ENCODE measurements at regions not wholly inside any gene's neighbourhood (a gene's known extent, or its start where the extent isn't known, plus 50 kb on each side); places are given as distances from the start of the nearest gene placed in this dataset.
A peak's percentile ranks its signal among the peaks of the same experiment; 100 is the strongest.

DNA sequence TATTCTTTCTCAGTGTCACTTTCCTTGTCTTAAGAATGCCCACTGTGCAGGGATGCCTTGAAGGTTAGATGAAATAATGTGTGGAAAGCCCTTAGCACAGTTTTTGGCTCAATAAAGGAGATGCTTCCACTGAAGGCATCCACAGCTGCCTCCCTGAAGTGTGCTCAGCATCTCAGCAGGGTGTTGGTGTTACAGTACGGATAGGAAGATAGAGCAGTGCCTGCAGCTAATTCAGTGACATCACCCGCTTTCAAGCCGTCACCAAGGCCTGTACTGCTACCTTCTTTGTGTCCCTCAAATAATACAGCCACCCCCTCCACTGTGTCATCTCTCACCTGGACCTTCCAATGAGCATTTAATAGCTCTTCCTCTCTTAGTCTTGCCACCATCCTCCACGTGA, 59.0 kb downstream of the NDUFS5 start:
- DNase-seq: no peak

DNA sequence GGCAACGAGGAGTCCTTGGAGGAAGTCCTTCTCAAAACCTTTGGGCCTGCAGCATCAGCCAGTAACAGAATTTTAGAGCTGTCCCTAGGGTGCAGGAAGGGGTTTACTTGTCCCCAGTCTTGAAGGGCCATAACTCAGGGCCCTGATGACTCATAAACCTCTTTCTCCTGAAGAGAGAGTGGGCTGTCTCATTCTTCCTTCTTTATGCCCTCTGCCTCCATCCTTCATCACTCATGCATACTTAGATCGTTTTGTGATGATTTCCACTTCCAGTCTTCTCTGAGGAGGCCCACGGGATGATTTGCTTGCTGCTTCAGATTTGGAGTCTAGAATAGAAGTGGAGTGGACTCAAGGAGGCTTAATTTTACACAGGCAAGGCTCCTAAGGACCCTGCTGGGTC, 60.2 kb downstream of the NDUFS5 start:
- no peak for DNase-seq

DNA sequence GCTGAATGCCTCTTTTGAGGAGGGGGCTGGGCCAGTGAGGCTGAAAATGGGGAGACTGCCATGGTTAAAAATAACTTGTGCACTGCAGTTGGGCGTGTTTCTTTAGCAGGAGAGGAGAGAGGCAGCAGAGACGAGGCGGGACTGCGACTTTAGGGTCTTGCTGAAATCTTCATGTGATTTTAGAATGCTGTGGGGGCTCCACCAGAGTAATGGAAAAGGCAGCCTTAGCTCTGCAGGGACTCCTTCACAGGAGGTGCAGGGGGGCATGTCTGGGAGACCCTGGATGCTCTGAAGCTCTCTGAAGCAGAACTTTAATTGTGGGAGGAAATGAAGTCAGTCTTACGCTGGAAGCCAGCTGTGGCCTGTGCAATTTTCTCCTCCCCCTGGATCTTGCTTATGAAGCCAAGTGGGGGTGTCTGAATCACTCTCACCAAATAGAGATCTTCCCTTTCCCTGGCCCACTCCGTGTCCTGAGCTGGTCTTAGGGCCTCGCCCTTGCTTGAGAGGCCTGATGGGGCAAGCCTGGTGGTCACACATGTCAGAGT, 60.8 kb downstream of the NDUFS5 start:
- DNase-seq: no peak

DNA sequence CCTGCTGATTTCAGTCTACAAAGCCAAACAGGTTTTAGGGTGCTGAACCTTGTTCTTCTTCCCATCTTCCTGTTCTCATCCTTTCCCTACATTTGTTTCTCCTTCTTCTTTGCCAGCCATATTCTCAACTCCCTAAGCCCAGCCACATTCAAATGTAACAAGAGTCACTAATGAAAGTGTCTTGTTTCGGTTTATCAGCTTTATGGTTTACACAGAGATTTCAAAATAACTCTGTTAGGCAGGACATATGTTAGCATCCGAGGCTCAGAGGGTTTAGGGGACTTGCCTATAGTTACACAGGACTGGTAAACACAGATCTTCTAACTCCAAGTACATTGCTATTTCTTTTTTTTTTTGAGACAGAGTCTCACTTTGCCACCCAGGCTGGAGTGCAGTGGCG, 61.3 kb downstream of the NDUFS5 start:
- no peak for DNase-seq

GRCh38 chr1:39088658-39089057, 62.5 kb downstream of the NDUFS5 start:
- no peak for DNase-seq

DNA sequence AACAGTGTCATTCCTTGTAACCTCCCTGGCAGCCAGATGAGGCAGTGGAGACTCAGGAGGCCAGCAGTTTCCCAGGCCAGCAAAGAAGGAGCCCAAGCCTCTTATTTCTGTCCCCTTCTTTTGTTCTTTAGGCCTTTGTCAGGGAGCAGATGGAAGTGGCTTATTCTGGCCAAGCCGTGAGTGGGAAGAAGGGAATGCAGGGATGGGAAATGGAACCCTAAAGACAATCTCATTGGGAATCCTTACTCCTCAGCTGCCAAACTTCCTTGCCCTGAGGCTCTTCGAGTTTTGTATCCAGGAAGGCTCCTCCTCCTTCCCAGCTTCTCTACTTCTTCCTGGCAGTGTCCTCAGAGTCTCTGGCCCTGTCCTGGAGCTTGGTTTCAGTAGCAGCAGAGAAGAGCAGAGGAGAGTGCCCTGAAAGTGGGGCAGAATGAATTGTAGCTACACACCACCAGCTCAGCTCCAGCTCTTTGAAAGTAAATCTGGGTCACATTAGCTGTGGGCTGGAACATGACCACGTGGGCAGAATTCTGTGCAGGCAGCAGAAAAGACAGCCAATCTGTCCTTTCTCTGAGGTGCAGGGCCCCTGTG, 63.9 kb downstream of the NDUFS5 start:
- DNase-seq: peak; percentile 11

- DNase-seq: no peak
Measured at GRCh38 chr1:39090757-39091380, 64.7 kb downstream of the NDUFS5 start.

DNA sequence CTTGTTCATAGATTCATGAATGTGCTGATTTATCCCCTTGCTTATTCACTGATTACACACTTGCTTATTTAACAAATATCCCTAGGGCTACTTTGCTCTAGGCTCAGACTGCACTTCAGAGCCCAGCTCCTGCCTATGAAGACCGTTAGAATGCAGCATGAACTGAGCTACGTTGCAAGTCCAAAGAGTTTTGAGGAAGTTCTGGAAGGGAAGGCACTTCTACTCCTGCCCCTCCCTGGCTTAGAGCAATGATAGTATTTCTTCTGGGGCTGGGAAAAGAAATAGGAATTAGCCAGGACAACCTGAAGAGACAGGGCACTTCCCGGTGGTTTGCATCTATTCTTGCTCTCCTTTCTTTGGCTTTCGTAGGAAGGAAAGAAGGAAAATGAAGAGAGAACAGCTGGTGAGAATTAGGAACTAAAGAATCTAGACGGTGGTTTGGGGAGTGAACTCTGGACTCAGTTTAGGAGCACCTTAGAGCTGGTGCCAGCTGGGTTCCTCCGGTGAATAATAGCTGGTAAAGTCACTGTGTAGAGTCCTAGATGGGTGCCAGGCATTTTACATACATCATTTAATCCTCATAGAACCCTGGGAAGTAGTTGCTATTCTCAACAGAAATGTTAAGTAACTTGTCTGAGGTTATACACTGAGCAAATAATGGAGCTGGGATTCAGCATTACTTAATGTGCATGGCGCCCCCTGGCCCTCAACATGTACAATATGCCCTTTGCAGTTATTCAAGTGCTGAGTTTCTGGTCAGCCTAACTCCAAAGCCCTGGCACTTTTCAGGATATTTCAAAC, 65.9 kb downstream of the NDUFS5 start:
- DNase-seq: peak; percentile 69

- DNase-seq: no peak
Measured at GRCh38 chr1:39094685-39095084, 68.5 kb downstream of the NDUFS5 start.

- DNase-seq: peak; percentile 87
Measured at GRCh38 chr1:39098546-39099250, 72.5 kb downstream of the NDUFS5 start.

- peak; percentile 63 for DNase-seq
Measured at GRCh38 chr1:39102537-39103327, 76.6 kb downstream of the NDUFS5 start.

DNA sequence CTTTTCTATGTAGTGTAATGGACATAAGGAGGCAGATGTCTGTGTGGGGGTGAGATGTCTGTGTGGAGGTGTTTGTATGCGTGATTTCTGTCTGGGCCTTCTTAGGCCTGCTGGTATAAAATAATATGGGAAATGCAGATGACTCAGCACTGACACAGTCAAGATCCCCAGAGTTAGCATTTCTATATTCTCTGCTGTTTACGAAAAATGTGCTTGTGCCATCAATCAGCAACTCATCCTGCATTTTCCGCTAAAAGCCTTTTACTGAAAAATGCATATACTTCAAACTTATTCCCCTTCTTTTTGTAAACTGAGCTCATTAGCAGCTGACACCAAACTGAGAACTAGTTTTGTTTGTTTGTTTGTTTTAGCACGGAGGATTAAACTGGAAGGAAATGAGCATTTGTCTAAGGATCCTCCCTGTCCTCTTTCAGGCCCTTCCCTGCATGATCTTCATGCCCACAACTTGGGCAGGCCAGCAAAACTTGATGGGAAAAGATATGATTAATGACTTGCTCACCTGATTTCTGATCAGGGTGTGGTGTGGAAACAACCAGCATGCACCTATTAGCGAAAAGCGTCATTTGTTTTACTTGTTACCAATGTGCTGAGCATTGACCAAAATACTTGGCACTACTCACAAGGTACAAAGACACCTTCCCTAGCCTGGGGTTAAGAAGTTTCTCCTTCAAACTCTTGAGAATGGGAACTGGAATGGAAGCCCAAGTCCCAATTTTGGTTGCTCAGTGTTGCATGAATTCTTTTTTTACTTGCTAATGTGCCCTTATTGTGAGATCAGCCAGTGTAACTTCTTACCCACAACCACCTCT, 77.4 kb downstream of the NDUFS5 start:
- DNase-seq: no peak

GRCh38 chr1:39104158-39105060, 78.3 kb downstream of the NDUFS5 start:
- no peak for DNase-seq

DNA sequence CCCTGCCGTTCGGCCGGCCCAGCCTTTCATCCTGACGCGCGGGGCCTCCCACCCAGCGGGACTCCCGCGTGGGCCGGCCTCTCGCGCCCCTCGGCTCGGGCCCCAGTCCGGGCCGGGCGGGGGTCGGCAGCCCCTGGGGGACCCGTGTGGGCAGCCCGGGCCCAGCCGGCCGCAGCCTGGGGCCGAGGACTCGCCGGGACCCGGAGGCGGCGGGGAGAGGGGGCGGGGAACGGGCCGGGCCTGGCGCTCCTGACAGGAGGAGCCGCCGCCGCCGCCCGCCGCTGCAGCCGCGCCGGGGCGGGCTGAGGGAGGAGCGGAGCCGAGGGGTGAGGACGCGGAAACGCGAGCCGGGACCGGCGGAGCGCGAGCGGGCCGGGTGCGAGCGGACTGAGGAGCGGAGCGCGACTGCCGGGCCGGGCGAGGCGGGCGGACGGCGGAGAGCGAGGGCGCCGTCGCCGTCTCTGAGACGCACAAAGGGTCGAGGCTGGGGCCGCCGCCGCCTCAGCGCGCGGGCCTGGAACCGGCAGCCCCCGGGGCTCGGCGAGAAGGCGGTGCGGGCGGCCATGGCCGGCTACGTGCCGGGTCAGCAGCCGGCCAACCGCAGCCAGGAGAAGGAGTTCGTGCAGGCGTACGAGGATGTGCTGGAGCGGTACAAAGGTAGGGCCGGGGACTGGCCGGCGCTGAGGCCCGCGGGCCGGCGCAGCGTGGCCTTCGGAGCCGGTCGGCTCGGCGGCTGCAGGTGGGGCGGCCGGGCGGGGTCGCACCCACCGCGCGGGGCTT, 79.1 kb downstream of the NDUFS5 start:
- peak; percentile 59 for DNase-seq

DNA sequence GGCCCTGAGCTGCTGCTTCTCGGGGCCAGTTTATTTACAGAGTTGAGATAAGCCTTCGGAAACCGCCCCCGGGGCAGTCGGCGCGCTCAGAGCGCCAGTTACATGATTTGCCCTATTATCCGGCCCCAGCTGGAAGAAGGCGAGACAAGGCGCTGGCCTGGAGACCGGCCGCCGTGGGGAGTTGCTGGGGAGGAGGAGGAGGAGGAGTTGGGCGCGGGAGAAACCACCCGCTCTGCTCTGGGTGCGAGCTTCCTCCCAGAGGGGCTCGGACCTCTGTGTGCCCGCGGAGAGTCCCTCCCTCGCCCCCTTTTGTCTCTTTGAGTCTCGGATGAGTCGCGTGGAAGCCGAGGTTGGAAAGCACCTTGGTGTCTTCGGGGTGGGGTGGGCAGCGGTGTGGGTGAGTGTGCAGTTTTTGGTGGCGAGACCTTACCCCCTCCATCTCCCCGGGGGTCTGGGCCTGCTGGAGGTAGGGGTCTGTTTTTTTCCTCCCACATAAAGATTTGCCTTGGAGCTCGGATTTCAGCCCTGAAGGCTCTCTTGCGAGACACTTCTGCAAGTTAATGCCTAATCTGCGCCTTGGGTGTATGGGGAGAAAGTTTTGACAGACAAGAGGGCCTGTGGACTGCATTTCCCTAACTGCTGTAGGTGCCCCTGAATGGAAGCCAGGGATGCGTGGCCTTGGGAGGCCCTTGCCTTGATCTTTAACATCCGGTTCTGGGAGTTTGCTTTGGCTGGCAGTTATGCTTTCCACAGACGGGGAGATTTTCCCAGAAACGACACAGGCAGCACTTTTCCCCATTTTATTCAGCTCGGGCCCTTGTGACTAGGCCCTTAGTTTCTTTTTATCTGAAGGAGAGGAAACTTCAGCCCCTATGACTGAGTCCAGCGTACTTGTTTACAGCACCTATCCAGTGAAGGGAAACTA, 80.0 kb downstream of the NDUFS5 start:
- DNase-seq: peak; percentile 36

DNA sequence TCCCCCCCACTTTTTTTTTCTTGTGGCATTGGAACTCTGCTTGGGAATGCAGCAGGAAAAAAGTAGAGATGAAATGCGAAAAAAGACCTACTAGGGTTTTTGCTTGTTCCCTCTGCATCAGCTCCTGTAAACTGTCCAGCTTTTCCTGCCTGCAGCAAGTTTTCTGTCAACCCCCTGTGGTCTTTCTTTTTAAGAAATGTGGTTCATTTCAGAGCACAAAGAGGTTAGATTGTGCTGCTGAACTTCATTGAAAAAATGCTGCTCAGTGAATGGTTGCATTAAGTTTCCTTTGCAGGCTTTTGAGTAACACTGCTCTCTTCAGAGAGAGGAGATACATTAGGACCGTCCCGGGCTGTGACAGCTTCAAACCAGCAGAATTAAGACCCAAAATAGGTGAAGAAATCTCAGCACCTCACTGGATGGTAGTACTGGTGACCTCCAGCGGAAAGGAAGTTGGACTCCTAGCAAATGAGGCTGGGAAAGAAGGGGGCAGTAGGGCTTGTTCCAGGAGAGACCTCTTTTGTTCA, 80.7 kb downstream of the NDUFS5 start:
- DNase-seq: no peak

- no peak for DNase-seq
Measured at GRCh38 chr1:39107341-39108290, 81.5 kb downstream of the NDUFS5 start.

Measured in CD4-positive, alpha-beta T cell treated with Interleukin-17A for 1 hour (primary cell).